Breast epithelium (tissue), 3 donors: ENCODE measurements at regions not wholly inside any gene's neighbourhood (a gene's known extent, or its start where the extent isn't known, plus 50 kb on each side); places are given as distances from the start of the nearest gene placed in this dataset.

ENCODE experiments used
- POLR2A ChIP-seq: fragments of 450-650 bp; IDR thresholded peaks from one replicate; pipeline ENCODE4 v1.6.1; 2016; ENCODE audit warnings: antibody characterized with exemption, mild to moderate bottlenecking, moderate library complexity
- POLR2AphosphoS5 ChIP-seq, 3 donors: sonication (generic); formaldehyde crosslinking; IDR thresholded peaks; one replicate each; pipeline ENCODE4 v1.6.1; 2017; ENCODE audit warnings: antibody characterized with exemption in 3 of 3
- TF ChIP-seq, protein P1 (sequence below), 3 donors: fragments of 450-650 bp; IDR thresholded peaks; one replicate each; pipeline ENCODE4 v1.5.1; 2016 to 2017; ENCODE audit warnings: antibody characterized with exemption in 3 of 3, mild to moderate bottlenecking in 3 of 3, moderate library complexity in 3 of 3

DNA sequence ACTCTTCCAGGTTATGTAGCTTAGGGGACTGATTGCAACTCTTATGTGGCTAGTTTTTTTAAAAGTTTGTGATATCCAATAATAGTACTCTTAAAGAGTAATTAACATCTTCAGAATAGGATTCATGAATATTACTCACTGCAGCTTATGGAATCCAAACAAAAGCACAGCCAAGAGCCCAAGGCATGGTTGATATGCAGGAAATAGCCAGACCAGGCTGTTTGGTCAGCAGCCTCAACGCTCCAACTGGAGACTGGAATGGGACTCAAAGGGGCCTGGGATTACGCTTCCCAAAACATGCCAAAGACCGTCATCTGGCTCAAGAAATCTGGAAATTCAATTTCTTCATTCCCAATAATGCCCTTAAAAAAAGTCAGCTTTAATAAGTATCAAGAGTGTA is 268.6 kb downstream of the SEC61B start:
- no peak for TF ChIP-seq POLR2A
- TF ChIP-seq, protein P1, sequence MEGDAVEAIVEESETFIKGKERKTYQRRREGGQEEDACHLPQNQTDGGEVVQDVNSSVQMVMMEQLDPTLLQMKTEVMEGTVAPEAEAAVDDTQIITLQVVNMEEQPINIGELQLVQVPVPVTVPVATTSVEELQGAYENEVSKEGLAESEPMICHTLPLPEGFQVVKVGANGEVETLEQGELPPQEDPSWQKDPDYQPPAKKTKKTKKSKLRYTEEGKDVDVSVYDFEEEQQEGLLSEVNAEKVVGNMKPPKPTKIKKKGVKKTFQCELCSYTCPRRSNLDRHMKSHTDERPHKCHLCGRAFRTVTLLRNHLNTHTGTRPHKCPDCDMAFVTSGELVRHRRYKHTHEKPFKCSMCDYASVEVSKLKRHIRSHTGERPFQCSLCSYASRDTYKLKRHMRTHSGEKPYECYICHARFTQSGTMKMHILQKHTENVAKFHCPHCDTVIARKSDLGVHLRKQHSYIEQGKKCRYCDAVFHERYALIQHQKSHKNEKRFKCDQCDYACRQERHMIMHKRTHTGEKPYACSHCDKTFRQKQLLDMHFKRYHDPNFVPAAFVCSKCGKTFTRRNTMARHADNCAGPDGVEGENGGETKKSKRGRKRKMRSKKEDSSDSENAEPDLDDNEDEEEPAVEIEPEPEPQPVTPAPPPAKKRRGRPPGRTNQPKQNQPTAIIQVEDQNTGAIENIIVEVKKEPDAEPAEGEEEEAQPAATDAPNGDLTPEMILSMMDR (IDR thresholded peaks at IDR 0.05): no peak
- TF ChIP-seq POLR2AphosphoS5 (IDR thresholded peaks at IDR 0.05): no peak
